Natural killer cell (primary cell): ENCODE measurements at regions not wholly inside any gene's neighbourhood (a gene's known extent, or its start where the extent isn't known, plus 50 kb on each side); places are given as distances from the start of the nearest gene placed in this dataset.

Experiments used
- ATAC-seq, 3 donors: fragments of 150-1000 bp in 2 of 3; fragments of 200-7000 bp in 1 of 3; cut with Tn5 transposase; 1 replicate in 1 of 3; 2 replicates in 2 of 3; pipeline ENCODE4 v1.10.0; 2021; ENCODE audit warnings: mild to moderate bottlenecking in 2 of 3, moderate library complexity in 2 of 3
- DNase-seq, 2 donors: peaks; one replicate each; pipeline versions ENCODE4 v3.0.0 to v3.0.0-alpha.2; 2013 to 2021; ENCODE audit warnings: mixed read lengths in 1 of 2
- H3K27ac ChIP-seq: one replicate; pipeline ENCODE4 v1.5.1; 2013; ENCODE audit warnings: mild to moderate bottlenecking, low read length
- H3K27me3 ChIP-seq: one replicate; pipeline ENCODE4 v1.6.1; 2013; ENCODE audit warnings: low read length; ENCODE audit not compliant: control insufficient read depth, insufficient read depth
- H3K36me3 ChIP-seq: one replicate; pipeline ENCODE4 v1.6.1; 2013; ENCODE audit warnings: low read length; ENCODE audit not compliant: control insufficient read depth, insufficient read depth
- H3K4me1 ChIP-seq: one replicate; pipeline ENCODE4 v1.6.1; 2013; ENCODE audit warnings: low read length; ENCODE audit not compliant: control insufficient read depth, insufficient read depth
- H3K4me3 ChIP-seq: one replicate; pipeline ENCODE4 v1.5.1; 2013; ENCODE audit warnings: low read length
- H3K9me3 ChIP-seq: one replicate; pipeline ENCODE4 v1.6.1; 2013; ENCODE audit warnings: low read length; ENCODE audit not compliant: control insufficient read depth, insufficient read depth
- H3K27ac Mint-ChIP-seq, 2 donors: one replicate each; pipeline ENCODE4 v1.8.0; 2022; ENCODE audit warnings: mild to moderate bottlenecking in 2 of 2, mixed read lengths in 2 of 2, moderate library complexity in 1 of 2
- H3K27me3 Mint-ChIP-seq, 2 donors: one replicate each; pipeline ENCODE4 v1.8.0; 2022; ENCODE audit warnings: low read depth in 2 of 2, mixed read lengths in 2 of 2
- H3K36me3 Mint-ChIP-seq: one replicate; pipeline ENCODE4 v1.8.0; 2022; ENCODE audit warnings: mixed read lengths
- H3K4me1 Mint-ChIP-seq, 2 donors: one replicate each; pipeline ENCODE4 v1.8.0; 2022; ENCODE audit warnings: mixed read lengths in 2 of 2
- H3K4me3 Mint-ChIP-seq: one replicate; pipeline ENCODE4 v1.8.0; 2022; ENCODE audit warnings: mild to moderate bottlenecking, moderate library complexity, mixed read lengths
- H3K9me3 Mint-ChIP-seq, 2 donors: one replicate each; pipeline ENCODE4 v1.8.0; 2022; ENCODE audit warnings: mixed read lengths in 2 of 2
- CTCF ChIP-seq: fragments of 200-600 bp; IDR thresholded peaks from one replicate; pipeline ENCODE4 v1.8.0; 2022; ENCODE audit warnings: antibody characterized with exemption
- WGBS: methylation state at CpG from one replicate; pipeline ENCODE4 v1.1.7; 2013; ENCODE audit warnings: missing lambda C conversion rate; ENCODE audit not compliant: insufficient coverage; 5-methylcytosine and 5-hydroxymethylcytosine counted together
- intact Hi-C: fragments of 100-400 bp; cut with micrococcal nuclease; formaldehyde crosslinking; loops from one replicate; pipeline ENCODE4 v1.14.2; 2022

- peaks cover 8% of the 10 kb centered on the region for H3K36me3 Mint-ChIP-seq
- no peaks in the 10 kb centered on the region for H3K27me3 Mint-ChIP-seq
- H3K4me3 Mint-ChIP-seq: no peak overlapping the region
- no peaks in the 10 kb centered on the region for H3K4me1 Mint-ChIP-seq
- DNase-seq (no peak), ATAC-seq (no peak)
- Histone ChIP-seq H3K27me3 (no peaks in the 10 kb centered on the region), H3K27ac (no peak overlapping the region), H3K36me3 (no peaks in the 10 kb centered on the region), H3K9me3 (no peaks in the 10 kb centered on the region), H3K4me1 (no peaks in the 10 kb centered on the region), H3K4me3 (no peak overlapping the region)
- no peak for TF ChIP-seq CTCF
- WGBS: no CpG with 5 or more reads among the region's 1 CpG
- H3K9me3 Mint-ChIP-seq: peaks cover 13 to 27% of the 10 kb centered on the region in 2 donors
- no peak overlapping the region for H3K27ac Mint-ChIP-seq
- intact Hi-C loops: no loop called here
Observed at GRCh38 chr4:29289118-29289517, 1431.1 kb upstream of the PCDH7 start.

GRCh38 chr4:29295280-29295679 is 1424.9 kb upstream of the PCDH7 start:
- Mint-ChIP-seq H3K4me1 (no peaks in the 10 kb centered on the region), H3K9me3 (peaks cover 11 to 21% of the 10 kb centered on the region in 2 donors), H3K36me3 (peaks cover 10% of the 10 kb centered on the region), H3K4me3 (no peak overlapping the region), H3K27ac (no peak overlapping the region), H3K27me3 (no peaks in the 10 kb centered on the region)
- intact Hi-C loops: no loop called here
- Histone ChIP-seq H3K9me3 (peaks cover 4% of the 10 kb centered on the region), H3K4me1 (no peaks in the 10 kb centered on the region), H3K27ac (no peak overlapping the region), H3K27me3 (no peaks in the 10 kb centered on the region), H3K4me3 (no peak overlapping the region), H3K36me3 (no peaks in the 10 kb centered on the region)
- no peak for TF ChIP-seq CTCF
- DNase-seq (no peak), ATAC-seq (no peak)

- H3K4me1 ChIP-seq: no peaks in the 10 kb centered on the region
Observed at GRCh38 chr4:29304595-29304994, 1415.6 kb upstream of the PCDH7 start.

More at GRCh38 chr4:29304595-29304994, 1415.6 kb upstream of the PCDH7 start:
- Mint-ChIP-seq H3K9me3 (peaks cover 7 to 12% of the 10 kb centered on the region in 2 donors), H3K27ac (no peak overlapping the region), H3K27me3 (no peaks in the 10 kb centered on the region), H3K4me3 (no peak overlapping the region), H3K4me1 (no peaks in the 10 kb centered on the region), H3K36me3 (no peaks in the 10 kb centered on the region)
- H3K9me3 ChIP-seq: no peaks in the 10 kb centered on the region
- intact Hi-C loops: no loop called here
- ATAC-seq (no peak), DNase-seq (no peak)
- no peaks in the 10 kb centered on the region for H3K27me3 ChIP-seq
- 78% methylated on average over 3 of the region's 3 CpGs for WGBS
- TF ChIP-seq CTCF: no peak
- no peak overlapping the region for H3K4me3 ChIP-seq
- H3K36me3 ChIP-seq: no peaks in the 10 kb centered on the region
- H3K27ac ChIP-seq: no peak overlapping the region
